ENCODE measurements at regions not wholly inside any gene's neighbourhood (a gene's known extent, or its start where the extent isn't known, plus 50 kb on each side); places are given as distances from the start of the nearest gene placed in this dataset.
"Not testable (repeated sequence)": the region's sequence is repeated elsewhere in the genome, so short reads cannot be mapped to it uniquely, and the experiment has no call there.

DNA sequence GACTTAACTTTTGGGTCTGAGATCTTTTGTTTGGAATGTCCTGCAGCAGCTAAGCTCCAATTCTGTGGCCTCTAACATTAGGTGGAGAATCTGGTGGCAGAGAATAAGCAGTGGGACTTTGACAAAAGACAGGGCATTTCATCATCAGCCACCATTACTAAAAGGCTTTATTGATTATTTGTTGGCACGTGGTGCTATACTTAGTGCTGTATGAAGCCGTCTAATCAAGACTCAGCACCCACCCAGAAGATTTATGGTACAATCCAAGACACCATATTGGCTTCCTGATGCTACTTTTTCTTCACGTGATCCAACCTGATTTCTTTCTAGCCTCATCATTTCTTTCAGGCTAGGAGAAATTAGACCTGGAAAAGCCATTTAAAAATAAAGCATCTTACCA lies 80.7 kb upstream of the GRAMD1B start:
- H3K27ac ChIP-seq, result no peak overlapping the region
- DNase-seq (ENCODE audit: low read depth, low spot score), result no peak

DNA sequence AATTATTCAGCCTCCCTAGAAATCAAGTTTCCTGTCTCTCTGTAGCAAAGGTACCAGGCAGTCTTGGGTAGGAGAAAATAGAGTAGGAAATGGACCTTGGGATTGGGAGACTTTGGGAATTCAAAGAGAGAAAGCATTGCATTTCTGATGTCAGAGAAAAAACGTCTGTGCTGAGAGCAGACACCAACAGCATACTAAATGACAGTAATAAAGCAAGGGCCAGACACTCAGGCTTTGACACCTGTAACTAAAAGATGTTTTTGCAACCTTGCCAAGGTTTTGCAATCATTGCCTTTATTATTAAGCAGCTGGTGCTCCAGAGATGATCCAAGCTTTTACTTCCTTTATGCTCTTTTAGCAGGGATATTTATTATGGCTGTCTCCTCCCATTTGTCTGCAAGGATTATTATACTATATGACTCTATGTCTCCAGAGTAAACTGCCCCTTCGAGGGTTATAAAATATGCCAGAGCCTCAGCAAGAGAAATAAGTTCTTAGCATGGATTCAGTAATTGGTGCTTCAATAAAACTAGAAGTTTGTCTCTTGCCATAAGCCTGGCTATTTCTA lies 85.2 kb upstream of the GRAMD1B start:
- no peak overlapping the region for H3K27ac ChIP-seq
- DNase-seq (ENCODE audit: low read depth, low spot score), result no peak

DNA sequence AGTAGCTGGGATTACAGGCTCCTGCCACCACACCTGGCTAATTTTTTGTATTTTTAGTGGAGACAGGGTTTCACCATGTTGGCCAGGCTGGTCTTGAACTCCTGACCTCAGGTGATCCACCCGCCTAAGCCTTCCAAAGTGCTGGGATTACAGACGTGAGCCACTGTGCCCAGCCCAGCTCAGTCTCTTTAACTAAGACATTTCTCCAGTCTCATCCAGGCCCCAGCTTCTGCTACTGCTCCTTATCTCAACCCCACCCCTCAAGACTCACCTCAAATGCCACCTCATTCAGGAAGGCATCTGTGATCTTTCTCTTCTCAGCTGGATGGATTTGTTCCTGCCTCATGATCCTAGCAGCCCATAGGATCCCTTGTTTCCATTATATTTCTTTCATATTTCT lies 85.9 kb upstream of the GRAMD1B start:
- DNase-seq (ENCODE audit: low read depth, low spot score), result not testable (repeated sequence)

GRCh38 chr11:123338997-123339752 lies 90.9 kb upstream of the GRAMD1B start:
- H3K27ac ChIP-seq, result no peak overlapping the region
- no peak for DNase-seq (ENCODE audit: low read depth, low spot score)

More for the DNA sequence above, 85.9 kb upstream of the GRAMD1B start:
- H3K27ac ChIP-seq, result not testable (repeated sequence)

GRCh38 chr11:123338266-123338800 lies 91.7 kb upstream of the GRAMD1B start:
- no peak overlapping the region for H3K27ac ChIP-seq
- DNase-seq (ENCODE audit: low read depth, low spot score), result no peak

DNA sequence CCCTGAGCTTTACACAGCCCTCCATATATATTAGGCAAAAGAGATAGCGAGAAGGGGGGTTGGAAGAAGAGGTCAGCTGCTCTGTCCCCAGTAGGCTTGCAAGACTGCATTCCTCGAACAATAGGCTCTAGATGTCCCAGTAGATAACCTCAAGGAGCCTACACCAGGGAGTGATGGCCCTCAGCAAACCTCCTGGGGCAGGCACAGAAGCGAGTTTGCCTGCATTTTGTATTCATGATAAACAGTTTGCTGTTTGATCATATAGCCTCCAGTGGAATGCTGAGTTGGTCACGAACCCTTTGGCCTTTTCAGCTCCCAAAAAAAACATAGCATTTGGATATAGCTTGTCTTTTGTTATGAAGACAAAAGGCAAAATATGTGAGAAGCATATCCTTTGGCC lies 95.1 kb upstream of the GRAMD1B start:
- H3K27ac ChIP-seq, result no peak overlapping the region
- no peak for DNase-seq (ENCODE audit: low read depth, low spot score)

GRCh38 chr11:123332577-123332976 lies 97.5 kb upstream of the GRAMD1B start:
- H3K27ac ChIP-seq; DNase-seq (ENCODE audit: low read depth, low spot score): not testable (repeated sequence)

GRCh38 chr11:123330948-123331347 lies 99.1 kb upstream of the GRAMD1B start:
- H3K27ac ChIP-seq, result no peak overlapping the region
- no peak for DNase-seq (ENCODE audit: low read depth, low spot score)

GRCh38 chr11:123330471-123330870 lies 99.6 kb upstream of the GRAMD1B start:
- no peak for DNase-seq (ENCODE audit: low read depth, low spot score)
- H3K27ac ChIP-seq, result no peak overlapping the region

DNA sequence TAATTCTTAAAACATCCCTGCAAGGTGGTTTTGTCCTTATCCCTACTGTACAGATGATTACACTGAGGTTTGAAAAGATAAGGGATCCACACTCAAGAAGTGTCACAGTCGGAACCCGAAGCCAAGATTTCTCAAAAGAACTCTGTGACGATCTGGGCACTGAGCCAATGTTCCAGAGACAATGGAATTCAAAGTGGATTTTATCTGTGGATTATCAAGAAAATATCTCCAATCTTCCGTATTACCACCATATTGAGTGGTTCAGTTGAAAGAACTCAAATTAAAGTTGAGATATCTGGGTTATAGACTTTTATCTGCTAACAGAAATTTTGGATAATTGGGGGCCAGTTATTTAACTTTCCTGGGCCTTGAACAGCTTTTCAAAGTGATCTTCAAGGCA lies 100.0 kb upstream of the GRAMD1B start:
- H3K27ac ChIP-seq, result no peak overlapping the region
- DNase-seq (ENCODE audit: low read depth, low spot score), result no peak

GRCh38 chr11:123328281-123328867 lies 101.7 kb upstream of the GRAMD1B start:
- no peak for DNase-seq (ENCODE audit: low read depth, low spot score)
- no peak overlapping the region for H3K27ac ChIP-seq

DNA sequence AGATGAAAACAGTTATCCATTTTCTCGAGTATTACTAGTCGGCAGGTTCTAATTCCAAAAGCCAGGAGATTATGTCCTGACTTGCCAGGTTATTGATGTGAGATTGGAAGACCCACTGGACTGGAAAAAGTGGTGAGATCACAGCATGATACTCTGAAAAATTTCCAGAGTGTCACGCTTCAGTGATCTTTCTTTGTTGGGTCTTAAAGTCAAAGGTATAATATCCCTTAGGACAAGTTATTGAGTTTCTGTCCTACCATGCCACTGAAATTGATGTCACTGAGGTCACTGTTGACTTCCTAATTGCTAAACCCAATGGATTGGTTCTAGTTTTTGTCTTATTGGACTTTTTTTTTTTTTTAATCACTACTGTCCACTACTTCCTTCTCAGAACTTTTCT lies 104.5 kb upstream of the GRAMD1B start:
- H3K27ac ChIP-seq, result no peak overlapping the region
- no peak for DNase-seq (ENCODE audit: low read depth, low spot score)

DNA sequence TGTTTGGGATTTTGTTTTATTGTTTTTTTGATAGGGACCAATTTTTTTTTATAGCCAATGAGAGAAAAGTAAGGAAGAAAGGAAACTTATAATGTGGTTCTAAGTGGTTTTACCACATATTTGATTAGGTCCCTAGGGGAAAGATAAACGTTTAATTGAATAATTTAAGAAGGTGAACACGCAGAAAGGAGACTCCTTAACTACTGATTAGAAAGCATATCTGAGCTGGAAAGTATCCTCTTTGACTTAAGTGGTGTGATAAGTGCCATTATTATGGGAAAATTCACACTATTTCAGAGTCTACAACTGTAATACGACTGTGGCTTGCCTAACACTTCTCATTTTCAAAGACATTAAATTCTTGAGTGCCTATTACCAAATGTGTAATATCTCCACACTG lies 106.5 kb upstream of the GRAMD1B start:
- no peak overlapping the region for H3K27ac ChIP-seq
- DNase-seq (ENCODE audit: low read depth, low spot score), result no peak

DNA sequence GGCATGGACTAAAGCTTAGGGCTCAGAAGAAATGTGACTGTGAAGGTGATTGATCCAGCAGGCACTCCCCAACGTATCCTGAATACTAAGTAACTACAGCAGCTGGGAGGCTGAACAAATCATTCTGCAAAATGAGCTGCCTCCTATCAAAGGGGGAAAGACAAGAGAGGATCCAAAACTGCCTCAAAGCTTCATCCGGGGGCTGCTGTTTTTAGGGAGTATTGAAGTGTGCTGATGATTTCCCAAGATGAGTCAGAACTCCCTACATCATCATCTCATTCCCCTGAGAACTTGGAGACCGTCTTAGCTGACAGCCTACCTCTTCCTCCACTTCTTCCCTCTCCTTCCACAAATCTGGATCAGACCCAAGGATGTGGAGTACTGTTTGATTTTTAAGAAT lies 108.4 kb upstream of the GRAMD1B start:
- DNase-seq (ENCODE audit: low read depth, low spot score), result no peak
- H3K27ac ChIP-seq, result no peak overlapping the region

DNA sequence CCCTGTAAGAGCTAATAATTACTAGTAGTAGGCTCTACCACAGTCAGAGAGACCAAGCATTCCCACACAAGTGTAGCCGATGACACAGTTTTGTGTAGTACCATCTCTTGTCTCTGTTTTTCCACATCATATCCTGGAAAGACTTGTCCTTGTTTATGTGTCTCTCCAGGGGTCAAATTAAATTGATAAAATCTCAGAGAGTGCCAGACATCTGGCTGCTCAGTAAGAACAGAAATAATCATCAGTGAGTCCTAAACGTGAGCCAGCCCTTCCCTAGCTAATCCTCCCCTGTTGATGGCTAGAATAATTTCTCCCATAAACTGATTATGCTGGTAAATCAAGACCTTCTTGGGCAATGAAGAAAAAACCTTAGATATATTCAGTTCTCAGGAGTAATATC lies 111.4 kb upstream of the GRAMD1B start:
- DNase-seq (ENCODE audit: low read depth, low spot score), result no peak
- H3K27ac ChIP-seq, result no peak overlapping the region

DNA sequence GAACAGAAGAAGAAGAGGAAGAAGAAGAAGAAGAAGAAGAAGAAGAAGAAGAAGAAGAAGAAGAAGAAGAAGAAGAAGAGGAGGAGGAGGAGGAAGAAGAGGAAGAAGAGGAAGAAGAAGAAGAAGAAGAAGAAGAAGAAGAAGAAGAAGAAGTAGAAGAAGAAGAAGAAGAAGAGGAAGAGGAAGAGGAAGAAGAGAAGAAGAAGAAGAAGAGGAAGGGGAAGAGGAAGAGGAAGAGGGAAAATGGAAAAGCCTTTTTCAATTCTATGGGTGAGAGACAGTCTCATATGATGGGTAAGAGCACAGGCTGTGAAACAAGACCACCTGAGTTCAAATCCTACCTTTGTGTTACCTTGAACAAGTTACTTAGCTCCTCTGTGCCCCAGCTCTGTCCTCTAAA lies 111.9 kb upstream of the GRAMD1B start:
- not testable (repeated sequence) for DNase-seq (ENCODE audit: low read depth, low spot score); H3K27ac ChIP-seq

GRCh38 chr11:123316003-123316402 lies 114.1 kb upstream of the GRAMD1B start:
- DNase-seq (ENCODE audit: low read depth, low spot score), result no peak
- H3K27ac ChIP-seq, result no peak overlapping the region

GRCh38 chr11:123314972-123315371 lies 115.1 kb upstream of the GRAMD1B start:
- no peak overlapping the region for H3K27ac ChIP-seq
- DNase-seq (ENCODE audit: low read depth, low spot score), result no peak

DNA sequence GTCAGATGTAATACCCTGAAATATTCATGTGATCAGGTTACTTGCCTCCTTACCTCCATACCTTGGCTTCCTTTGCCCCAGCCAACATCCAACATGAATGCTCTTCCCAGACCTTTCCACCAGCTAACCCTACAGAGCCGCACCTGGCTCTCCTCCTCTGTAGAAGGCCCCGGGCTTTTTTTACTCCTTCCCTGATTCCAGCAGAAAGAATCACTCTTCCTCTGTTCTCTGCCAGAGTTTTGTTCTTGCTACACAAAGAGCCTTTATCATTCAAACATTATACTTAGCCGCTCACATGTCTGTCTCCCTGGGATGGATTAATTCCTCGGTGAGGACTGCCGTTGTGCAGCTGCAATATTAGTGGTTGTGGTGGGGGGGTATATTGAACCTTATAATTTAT lies 116.8 kb upstream of the GRAMD1B start:
- H3K27ac ChIP-seq, result no peak overlapping the region

DNA sequence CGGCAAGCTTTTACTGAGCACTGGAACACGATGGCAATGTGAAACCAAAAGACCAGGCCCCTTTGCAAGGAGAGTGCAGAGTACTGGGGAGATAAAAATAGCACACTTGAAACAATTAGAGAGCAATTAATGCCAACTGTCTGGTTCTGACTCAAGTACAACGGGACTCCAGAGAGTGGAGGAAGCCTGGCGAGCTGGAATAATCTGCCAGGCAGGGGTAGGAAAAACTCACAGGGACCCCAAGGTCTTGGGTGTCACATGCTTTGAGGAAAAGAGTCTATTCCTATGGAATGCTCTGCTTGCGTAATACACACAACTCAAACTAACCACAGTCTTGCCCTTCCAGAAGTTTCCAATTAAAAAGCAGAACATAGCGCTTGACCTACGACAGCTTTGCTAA lies 113.0 kb upstream of the CLMP start:
- no peak for DNase-seq (ENCODE audit: low read depth, low spot score)
- H3K27ac ChIP-seq, result no peak overlapping the region

More for the DNA sequence above, 116.8 kb upstream of the GRAMD1B start:
- DNase-seq (ENCODE audit: low read depth, low spot score), result no peak

DNA sequence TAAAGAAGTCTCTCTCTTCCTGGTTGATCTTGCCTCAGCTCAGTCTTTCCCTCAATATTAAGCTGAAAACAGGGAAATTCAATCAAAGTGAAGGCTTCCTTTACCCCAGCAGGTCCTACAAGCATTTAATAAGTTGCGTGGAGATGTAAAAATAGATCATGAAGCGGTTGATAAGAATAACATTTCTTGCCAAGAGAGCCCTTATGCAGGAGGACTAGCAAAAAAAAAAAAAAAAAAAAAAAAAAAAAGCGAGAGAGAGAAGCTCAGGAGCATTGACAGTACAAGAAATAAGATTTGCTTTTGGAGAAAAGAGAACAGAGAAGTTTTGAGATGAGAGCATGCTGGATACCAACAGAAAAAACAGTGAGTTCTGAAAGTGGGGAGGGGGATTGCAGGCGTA lies 112.2 kb upstream of the CLMP start:
- DNase-seq (ENCODE audit: low read depth, low spot score), result no peak
- H3K27ac ChIP-seq, result no peak overlapping the region
